ENCODE measurements at regions not wholly inside any gene's neighbourhood (a gene's known extent, or its start where the extent isn't known, plus 50 kb on each side); places are given as distances from the start of the nearest gene placed in this dataset.

DNA sequence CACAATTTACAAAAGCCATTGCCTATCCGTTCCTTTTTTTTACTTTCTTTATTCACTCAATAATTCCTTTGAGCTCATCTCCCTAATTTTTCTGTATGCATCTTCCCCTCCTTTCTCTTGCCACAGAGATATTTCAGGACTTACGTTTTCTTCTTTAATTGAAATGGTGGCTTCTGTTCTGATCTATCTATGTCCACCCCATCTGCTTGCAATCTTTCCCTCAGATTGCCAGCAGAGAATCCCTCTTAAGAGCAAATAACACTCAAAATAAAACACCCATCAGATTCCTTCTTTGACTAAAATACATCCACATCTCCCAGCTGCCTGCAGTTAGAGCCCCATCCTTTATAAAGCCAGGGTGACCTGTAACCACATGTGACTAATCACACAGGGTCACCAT, 478.6 kb downstream of the EFNB2 start:
- TF ChIP-seq POLR2AphosphoS5 (IDR thresholded peaks at IDR 0.05; ENCODE audit: borderline replicate concordance, low read depth, low read length) (no peak), EZH2 (IDR thresholded peaks at IDR 0.05) (no peak)

Data from SK-N-MC (cell line).